A204.1 (cell line): ENCODE measurements at regions not wholly inside any gene's neighbourhood (a gene's known extent, or its start where the extent isn't known, plus 50 kb on each side); places are given as distances from the start of the nearest gene placed in this dataset.
"Not testable (repeated sequence)": the region's sequence is repeated elsewhere in the genome, so short reads cannot be mapped to it uniquely, and the experiment has no call there.

Experiments
- FAIRE-seq: peaks from 2 replicates; lab custom pipeline; 2012; peaks lifted over from hg19 to GRCh38; lab: Jason Lieb, UNC

- FAIRE-seq: no peak
Observed at GRCh38 chr18:38526922-38527321, 961.3 kb upstream of the CELF4 start.

DNA sequence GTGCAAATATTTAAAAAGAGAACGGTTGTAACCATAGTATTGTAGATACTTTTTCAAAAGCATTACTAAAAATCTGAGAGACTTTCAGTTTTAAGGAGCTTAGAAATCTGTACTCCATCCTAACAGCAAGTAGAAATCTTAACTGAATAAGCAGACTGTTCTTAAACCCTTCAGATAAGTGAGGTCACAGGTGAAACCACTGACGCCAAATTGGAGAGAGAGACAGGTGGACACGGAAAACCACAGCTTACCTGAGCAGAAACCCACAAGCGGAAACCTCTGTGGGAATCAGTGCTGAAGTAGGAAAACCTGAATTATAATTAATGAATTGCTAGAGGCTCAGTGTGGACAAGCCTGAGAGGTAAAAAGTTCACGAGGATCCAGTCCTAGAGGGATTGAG is 959.4 kb upstream of the CELF4 start:
- no peak for FAIRE-seq

DNA sequence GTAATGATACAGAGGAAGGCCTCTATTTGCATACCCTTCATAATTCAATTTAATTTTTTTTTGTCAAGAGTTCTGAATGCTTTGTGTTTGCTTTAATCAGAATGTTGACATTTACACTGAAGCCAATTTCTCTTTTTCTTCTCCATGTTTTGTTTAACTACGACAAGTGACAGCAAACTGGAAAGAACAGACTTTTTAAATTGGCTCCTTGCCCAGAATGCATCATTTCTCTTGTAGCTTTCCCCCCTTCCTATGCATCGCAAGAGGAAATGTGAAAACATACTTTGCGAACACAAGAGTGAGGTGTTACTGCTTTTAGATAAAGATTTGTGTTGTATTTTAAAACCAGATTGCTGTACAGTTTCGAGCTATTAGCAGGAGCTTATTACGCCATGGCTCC is 955.2 kb upstream of the CELF4 start:
- no peak for FAIRE-seq

DNA sequence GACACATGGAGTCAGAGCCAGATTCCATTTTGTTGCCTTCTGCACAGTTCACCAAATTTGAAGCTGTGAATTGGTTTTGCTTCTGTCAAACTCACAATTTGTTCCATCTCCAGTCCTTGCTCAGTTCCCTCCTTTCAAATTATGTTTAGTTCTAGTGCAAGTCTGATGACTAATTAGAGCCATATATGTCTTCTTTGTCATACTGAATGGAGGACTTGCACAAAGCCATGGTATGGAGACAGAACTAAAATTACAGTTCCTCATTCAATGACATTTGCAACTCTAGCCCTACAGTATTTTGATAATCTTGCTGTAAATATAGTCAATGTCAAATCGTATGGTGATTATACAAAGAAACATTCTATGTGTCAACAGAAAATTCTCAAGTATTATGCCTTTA is 936.9 kb upstream of the CELF4 start:
- no peak for FAIRE-seq

- FAIRE-seq: no peak
Observed at GRCh38 chr18:38497266-38497665, 931.7 kb upstream of the CELF4 start.

GRCh38 chr18:38496222-38496793 is 930.7 kb upstream of the CELF4 start:
- no peak for FAIRE-seq

GRCh38 chr18:38494065-38494464 is 928.5 kb upstream of the CELF4 start:
- FAIRE-seq: no peak

DNA sequence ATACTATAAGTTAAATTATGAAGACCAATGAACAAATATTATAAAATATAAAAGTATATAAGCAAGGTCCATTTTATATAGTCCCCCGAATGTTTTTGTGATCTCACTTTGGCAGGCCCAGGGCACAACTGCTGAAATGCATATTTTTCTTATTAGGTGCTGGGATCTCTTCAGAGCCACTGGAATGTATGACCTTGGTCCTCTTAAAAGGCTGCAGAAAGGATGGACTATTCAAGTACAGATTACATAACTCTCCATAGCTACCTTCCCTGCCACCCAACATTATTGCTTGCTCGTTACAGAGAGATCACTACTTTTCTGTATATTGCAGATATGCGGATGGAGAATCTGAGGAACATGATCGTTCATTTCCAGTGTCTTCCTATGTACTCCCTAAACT is 925.6 kb upstream of the CELF4 start:
- FAIRE-seq: no peak

GRCh38 chr18:38489721-38490120 is 924.1 kb upstream of the CELF4 start:
- not testable (repeated sequence) for FAIRE-seq

DNA sequence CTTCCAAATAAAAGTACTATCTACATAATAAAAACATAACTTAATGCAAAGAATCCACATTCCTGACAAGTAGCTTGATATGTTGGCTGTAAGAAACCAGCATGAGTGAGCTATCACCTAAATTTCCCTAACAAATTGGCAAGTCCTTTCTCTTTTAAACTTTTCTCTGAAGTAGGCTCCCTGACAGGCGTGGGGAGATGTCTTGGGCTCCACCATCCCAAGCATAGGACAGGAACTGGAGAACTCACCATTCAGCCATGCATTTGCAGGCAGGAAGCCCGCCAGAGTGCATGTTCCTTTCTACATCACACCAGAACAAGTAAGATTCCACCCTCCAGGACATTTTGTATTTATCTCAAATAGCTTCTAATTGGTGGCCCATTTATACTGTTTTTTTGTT is 921.9 kb upstream of the CELF4 start:
- FAIRE-seq: no peak

DNA sequence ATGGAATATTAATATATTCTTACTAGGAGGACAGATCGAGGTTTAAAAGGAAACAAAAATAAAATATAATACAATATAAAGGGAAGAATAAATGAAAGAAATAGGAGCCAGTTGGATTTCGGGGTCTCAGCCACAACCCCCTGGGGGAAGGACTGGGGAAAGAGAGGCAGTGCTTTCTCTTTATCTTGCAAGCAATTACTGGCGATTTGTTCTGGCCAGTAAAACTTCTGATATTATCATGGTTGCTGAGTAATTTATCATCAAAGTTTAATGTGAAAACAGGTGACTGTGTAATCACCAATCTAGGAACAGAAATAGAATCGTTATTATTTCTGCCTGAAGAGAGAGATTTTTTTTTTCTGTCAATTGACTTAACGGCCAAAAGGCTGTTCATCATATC is 917.7 kb upstream of the CELF4 start:
- no peak for FAIRE-seq

- no peak for FAIRE-seq
Observed at GRCh38 chr18:38481576-38481975, 916.0 kb upstream of the CELF4 start.

DNA sequence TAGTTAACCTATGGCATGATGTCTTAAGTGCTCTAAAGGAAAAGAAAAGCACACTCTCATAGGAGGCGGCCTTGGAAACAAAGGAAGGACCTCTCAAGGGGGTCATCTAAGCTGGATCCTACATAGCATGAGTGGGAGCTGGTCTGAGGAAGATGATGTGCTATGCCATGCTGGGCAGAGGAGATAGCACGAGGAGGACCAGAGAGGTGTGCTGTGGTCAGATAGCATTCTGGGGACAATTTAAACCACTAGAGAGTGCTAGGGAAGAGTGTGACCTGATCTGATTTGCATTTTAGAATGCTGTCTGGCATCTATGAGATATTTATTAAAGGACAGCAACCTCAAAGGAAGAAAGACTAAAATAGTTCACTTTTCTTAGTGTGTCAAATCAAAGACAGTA is 910.1 kb upstream of the CELF4 start:
- no peak for FAIRE-seq

DNA sequence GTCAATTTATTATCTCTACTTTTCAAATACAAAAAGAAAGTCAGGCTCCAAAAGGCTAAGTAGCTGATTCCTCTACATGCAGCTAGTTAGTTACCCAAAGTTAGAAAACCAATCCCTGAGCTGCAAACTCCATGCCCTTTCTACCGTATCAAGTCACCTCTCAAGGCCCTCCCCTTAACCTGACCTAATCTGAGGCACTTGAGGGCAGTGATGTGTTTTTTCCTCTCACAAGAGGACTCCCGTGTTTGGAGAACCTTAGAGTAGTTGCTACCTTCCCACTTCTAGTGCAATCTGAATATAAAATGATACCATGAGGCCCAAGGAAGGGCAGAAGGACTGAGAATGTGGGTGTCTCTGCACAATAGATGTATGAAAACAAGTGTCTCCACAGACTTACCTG is 907.9 kb upstream of the CELF4 start:
- FAIRE-seq: no peak

GRCh38 chr18:38470421-38470820 is 904.8 kb upstream of the CELF4 start:
- no peak for FAIRE-seq

DNA sequence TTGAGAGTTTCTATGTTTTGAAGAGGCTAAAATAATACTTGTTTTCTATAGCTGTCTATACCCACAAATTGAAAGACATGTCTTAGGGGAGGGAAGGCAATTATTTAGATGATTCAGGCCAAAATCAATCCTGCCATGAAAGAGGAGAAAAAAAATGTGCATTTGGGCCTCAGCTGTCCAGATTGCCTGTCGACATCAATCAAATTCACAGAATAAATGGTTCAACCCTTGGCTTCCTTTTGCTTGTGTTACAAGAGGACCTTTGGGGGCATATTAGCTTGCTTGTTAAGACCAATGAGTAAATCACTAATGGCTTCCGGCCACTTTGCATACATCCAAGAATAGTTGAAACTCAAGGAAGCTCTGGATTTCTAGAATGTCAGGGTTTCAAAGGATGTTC is 900.8 kb upstream of the CELF4 start:
- FAIRE-seq: no peak

DNA sequence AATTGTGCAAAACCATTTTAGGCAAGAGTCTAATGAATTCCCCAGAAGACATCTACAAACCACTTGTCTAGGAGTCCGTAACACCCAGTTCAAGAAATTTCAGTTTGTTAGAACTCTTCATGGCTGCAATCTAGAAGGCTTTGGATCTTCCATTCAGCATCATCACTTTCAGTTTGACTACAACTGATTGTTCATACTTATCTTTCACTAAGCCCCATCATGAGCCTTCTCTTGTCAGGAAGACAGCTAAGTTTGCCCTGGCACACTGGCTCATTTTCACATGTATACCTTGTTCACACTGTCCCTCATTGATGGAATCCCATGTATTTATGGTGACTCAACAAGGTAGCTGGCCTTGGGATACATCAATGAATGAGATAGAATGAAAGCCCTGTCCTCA is 898.4 kb upstream of the CELF4 start:
- FAIRE-seq: no peak

GRCh38 chr18:38460657-38461056 is 895.1 kb upstream of the CELF4 start:
- FAIRE-seq: no peak

DNA sequence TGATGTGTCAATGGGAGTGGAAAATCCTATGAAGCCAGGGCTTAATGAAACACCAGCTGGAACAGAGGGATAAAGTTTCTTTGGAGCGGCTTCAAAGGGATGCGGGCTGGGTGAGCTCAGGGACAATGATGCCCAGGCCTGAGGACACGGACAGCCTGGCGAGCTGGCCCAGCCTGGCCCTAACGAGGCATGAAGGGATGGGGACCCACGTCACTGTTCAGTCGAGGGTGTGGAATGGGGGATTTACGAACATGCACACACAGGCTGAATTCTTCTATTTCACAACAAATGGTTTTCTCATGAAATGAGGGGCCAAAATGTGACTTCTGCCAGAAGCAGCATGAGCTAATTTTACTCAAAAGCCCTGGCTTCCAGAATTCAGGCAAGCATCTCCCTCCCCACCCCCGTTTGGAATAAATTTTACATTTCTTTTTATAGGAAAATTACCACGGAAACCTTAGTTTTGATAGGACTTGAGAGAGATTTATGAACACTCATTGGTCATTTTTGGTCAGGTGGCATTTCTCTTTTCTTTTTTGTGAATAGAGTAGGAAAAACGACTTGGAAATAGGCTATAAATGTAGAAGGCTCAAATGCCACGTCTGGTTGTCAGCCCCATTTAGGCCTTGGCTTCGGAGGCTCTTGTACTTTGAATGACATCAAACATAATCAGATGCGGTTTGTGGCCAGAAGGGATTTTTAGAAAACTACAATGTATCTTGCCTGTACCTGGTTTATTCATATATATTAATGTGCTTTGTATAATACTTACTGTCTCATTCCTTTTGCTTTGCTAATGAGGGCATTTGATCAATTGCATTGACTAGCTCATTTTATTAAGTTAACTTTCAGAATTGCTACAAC is 893.8 kb upstream of the CELF4 start:
- no peak for FAIRE-seq

DNA sequence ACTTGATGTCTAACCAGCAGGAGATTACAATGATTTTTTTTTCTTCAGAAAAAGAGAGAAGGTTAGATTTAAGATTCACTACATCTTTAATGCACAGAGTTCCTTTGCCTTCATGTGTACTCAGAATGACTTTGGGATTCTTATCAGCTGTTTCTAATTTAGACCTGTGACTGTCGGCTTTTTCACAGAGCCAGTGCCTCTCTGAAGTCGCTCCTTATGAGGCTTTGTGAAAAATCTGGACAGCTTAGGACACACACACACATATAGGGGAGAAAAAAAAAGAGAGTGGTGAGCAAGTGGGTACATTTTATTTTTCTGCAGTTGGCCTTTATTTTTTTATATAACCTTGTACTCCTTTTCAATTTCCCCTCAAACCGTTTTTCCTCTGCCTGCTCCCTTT is 893.1 kb upstream of the CELF4 start:
- no peak for FAIRE-seq

DNA sequence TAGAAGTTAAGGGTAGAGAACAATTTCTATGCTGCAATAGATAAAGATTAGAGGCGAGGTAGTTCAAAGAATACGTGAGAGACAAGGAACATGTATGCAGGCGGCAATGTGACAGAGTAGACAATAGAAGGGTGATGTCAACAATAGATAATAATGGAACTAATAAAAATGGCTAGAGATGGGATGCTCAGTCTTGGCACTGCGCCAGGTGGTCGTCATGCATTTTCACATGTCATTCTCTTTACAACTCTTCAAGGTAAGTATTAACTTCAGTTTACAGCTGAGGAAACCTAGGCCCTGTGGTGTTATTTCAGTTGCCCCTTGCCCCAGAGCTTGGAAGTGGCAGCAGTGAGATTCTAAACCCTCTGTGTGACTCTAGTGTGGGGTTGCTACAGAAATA is 890.7 kb upstream of the CELF4 start:
- no peak for FAIRE-seq

- FAIRE-seq: no peak
Observed at GRCh38 chr18:38454764-38455469, 889.3 kb upstream of the CELF4 start.

GRCh38 chr18:38453880-38454279 is 888.3 kb upstream of the CELF4 start:
- no peak for FAIRE-seq

GRCh38 chr18:38450876-38451275 is 885.3 kb upstream of the CELF4 start:
- FAIRE-seq: no peak
